H1 (cell line): ENCODE measurements at regions not wholly inside any gene's neighbourhood (a gene's known extent, or its start where the extent isn't known, plus 50 kb on each side); places are given as distances from the start of the nearest gene placed in this dataset.

ENCODE experiments used
- KDM5A ChIP-seq: fragments of 200-600 bp; IDR thresholded peaks from 2 replicates; pipeline ENCODE4 v1.7.1; 2012; ENCODE audit warnings: mild to moderate bottlenecking, low read length, inconsistent platforms, mixed read lengths
- NRF1 ChIP-seq: IDR thresholded peaks from 2 replicates; pipeline ENCODE4 v1.6.1; 2011; ENCODE audit warnings: mild to moderate bottlenecking, low read depth, low read length, improper control_type of control experiment
- SAP30 ChIP-seq: fragments of 300-600 bp; sonication (generic); IDR thresholded peaks from 2 replicates; pipeline ENCODE4 v1.7.1; 2012; ENCODE audit warnings: low read length, moderate library complexity, mild to moderate bottlenecking, inconsistent platforms; ENCODE audit not compliant: insufficient read depth, insufficient replicate concordance
- SIN3A ChIP-seq, 2 experiments: IDR thresholded peaks in 1 of 2; conservative IDR thresholded peaks in 1 of 2; 2 replicates each; pipeline ENCODE4 v1.6.1; 2011 to 2012; ENCODE audit warnings: low read length in 2 of 2, improper control_type of control experiment in 1 of 2, low read depth in 1 of 2, mild to moderate bottlenecking in 1 of 2
- SP4 ChIP-seq: IDR thresholded peaks from 2 replicates; pipeline ENCODE4 v1.6.1; 2012; ENCODE audit warnings: low read length, inconsistent platforms

- TF ChIP-seq KDM5A (no peak), SAP30 (no peak), SP4 (no peak), NRF1 (no peak), SIN3A (conservative IDR thresholded peaks at IDR 0.05 in 1 of 2, IDR thresholded peaks at IDR 0.05 in 1 of 2; ENCODE audit: low read depth in 1 of 2, low read length in 2 of 2) (no peak)
- TF ChIP-seq, all 59 proteins: peak for 0
Observed at GRCh38 chr5:164934039-164934438, 1428.6 kb downstream of the MAT2B start (continued).
